Mammary epithelial cell (primary cell): ENCODE measurements at regions not wholly inside any gene's neighbourhood (a gene's known extent, or its start where the extent isn't known, plus 50 kb on each side); places are given as distances from the start of the nearest gene placed in this dataset.

Experiments used
- EZH2 ChIP-seq: IDR thresholded peaks from 2 replicates; pipeline ENCODE4 v1.6.1; 2012; ENCODE audit warnings: low read length, inconsistent platforms, borderline replicate concordance
- TF ChIP-seq, protein P1 (sequence below), 2 donors: IDR thresholded peaks in 1 of 2; conservative IDR thresholded peaks in 1 of 2; 2 replicates each; pipeline ENCODE4 v1.5.1; 2011 to 2012; ENCODE audit warnings: inconsistent platforms in 2 of 2, low read length in 2 of 2, mild to moderate bottlenecking in 2 of 2, control low read depth in 1 of 2, low read depth in 1 of 2; ENCODE audit not compliant: insufficient read depth in 1 of 2; ENCODE audit errors: extremely low read depth in 1 of 2

DNA sequence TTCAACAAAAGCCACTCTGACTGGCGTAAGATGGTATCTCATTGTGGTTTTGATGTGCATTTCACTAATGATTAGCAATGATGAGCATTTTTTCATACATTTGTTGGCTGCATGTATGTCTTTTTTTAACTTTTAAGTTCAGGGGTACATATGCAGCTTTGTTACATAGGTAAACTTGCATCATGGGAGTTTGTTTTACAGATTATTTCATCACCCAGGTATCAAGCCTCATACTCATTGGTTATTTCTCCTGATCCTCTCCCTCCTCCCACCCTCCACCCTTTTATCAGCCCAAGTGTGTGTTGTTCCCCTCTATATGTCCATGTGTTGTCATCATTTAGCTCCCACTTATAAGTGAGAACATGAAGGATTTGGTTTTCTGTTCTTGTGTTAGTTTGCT lies 154.1 kb upstream of the POGK start:
- TF ChIP-seq, protein P1, sequence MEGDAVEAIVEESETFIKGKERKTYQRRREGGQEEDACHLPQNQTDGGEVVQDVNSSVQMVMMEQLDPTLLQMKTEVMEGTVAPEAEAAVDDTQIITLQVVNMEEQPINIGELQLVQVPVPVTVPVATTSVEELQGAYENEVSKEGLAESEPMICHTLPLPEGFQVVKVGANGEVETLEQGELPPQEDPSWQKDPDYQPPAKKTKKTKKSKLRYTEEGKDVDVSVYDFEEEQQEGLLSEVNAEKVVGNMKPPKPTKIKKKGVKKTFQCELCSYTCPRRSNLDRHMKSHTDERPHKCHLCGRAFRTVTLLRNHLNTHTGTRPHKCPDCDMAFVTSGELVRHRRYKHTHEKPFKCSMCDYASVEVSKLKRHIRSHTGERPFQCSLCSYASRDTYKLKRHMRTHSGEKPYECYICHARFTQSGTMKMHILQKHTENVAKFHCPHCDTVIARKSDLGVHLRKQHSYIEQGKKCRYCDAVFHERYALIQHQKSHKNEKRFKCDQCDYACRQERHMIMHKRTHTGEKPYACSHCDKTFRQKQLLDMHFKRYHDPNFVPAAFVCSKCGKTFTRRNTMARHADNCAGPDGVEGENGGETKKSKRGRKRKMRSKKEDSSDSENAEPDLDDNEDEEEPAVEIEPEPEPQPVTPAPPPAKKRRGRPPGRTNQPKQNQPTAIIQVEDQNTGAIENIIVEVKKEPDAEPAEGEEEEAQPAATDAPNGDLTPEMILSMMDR (conservative IDR thresholded peaks at IDR 0.05 in 1 of 2, IDR thresholded peaks at IDR 0.05 in 1 of 2; ENCODE audit: extremely low read depth in 1 of 2, insufficient read depth in 1 of 2, low read depth in 1 of 2, low read length in 2 of 2), result no peak
- no peak for TF ChIP-seq EZH2
